ENCODE measurements at regions not wholly inside any gene's neighbourhood (a gene's known extent, or its start where the extent isn't known, plus 50 kb on each side); places are given as distances from the start of the nearest gene placed in this dataset.

GRCh38 chr12:88383405-88383804 is 196.9 kb downstream of the KITLG start:
- Histone ChIP-seq H2AFZ (ENCODE audit: low read length) (no peak overlapping the region), H3K4me2 (ENCODE audit: low read depth, low read length, poor library complexity, severe bottlenecking) (no peak overlapping the region), H3K36me3 (ENCODE audit: insufficient read depth, low read length) (no peaks in the 10 kb centered on the region), H3K4me1 (ENCODE audit: insufficient read depth, low read length, poor library complexity, severe bottlenecking) (no peaks in the 10 kb centered on the region), H3K9me3 (ENCODE audit: insufficient read depth, low read depth, low read length) (no peaks in the 10 kb centered on the region), H3K4me3 (ENCODE audit: low read length, poor library complexity, severe bottlenecking) (no peak overlapping the region), H3K27me3 (ENCODE audit: insufficient read depth, low read length, poor library complexity, severe bottlenecking) (no peaks in the 10 kb centered on the region), H4K20me1 (ENCODE audit: insufficient read depth, low read length, poor library complexity, severe bottlenecking) (no peaks in the 10 kb centered on the region), H3K79me2 (ENCODE audit: insufficient read depth, low read length) (no peaks in the 10 kb centered on the region), H3K9ac (ENCODE audit: low read depth, low read length, poor library complexity, severe bottlenecking) (no peak overlapping the region), H3K9me2 (replicated peaks; ENCODE audit: low read depth, low read length) (no peaks in the 10 kb centered on the region), H3F3A (ENCODE audit: low read depth) (no peaks in the 10 kb centered on the region)
- TF ChIP-seq EZH2phosphoT487 (IDR thresholded peaks at IDR 0.05; ENCODE audit: borderline replicate concordance): no peak
- TF ChIP-seq CTCF (conservative IDR thresholded peaks at IDR 0.05; ENCODE audit: low read length): no peak

- Histone ChIP-seq H3K79me2 (ENCODE audit: insufficient read depth, low read length) (no peaks in the 10 kb centered on the region), H3K9me3 (ENCODE audit: insufficient read depth, low read depth, low read length) (no peaks in the 10 kb centered on the region), H3K4me2 (ENCODE audit: low read depth, low read length, poor library complexity, severe bottlenecking) (no peak overlapping the region), H4K20me1 (ENCODE audit: insufficient read depth, low read length, poor library complexity, severe bottlenecking) (no peaks in the 10 kb centered on the region), H3F3A (ENCODE audit: low read depth) (no peaks in the 10 kb centered on the region), H3K9ac (ENCODE audit: low read depth, low read length, poor library complexity, severe bottlenecking) (no peak overlapping the region), H3K4me3 (ENCODE audit: low read length, poor library complexity, severe bottlenecking) (no peak overlapping the region), H2AFZ (ENCODE audit: low read length) (no peak overlapping the region), H3K4me1 (ENCODE audit: insufficient read depth, low read length, poor library complexity, severe bottlenecking) (peaks cover 4% of the 10 kb centered on the region), H3K27me3 (ENCODE audit: insufficient read depth, low read length, poor library complexity, severe bottlenecking) (no peaks in the 10 kb centered on the region), H3K36me3 (ENCODE audit: insufficient read depth, low read length) (no peaks in the 10 kb centered on the region), H3K9me2 (replicated peaks; ENCODE audit: low read depth, low read length) (no peaks in the 10 kb centered on the region)
- TF ChIP-seq CTCF (conservative IDR thresholded peaks at IDR 0.05; ENCODE audit: low read length): no peak
- no peak for TF ChIP-seq EZH2phosphoT487 (IDR thresholded peaks at IDR 0.05; ENCODE audit: borderline replicate concordance)
Measured at GRCh38 chr12:88388566-88389540, 191.4 kb downstream of the KITLG start.

GRCh38 chr12:88390811-88391210 is 189.5 kb downstream of the KITLG start:
- Histone ChIP-seq H3K9me3 (ENCODE audit: insufficient read depth, low read depth, low read length) (no peaks in the 10 kb centered on the region), H3K4me1 (ENCODE audit: insufficient read depth, low read length, poor library complexity, severe bottlenecking) (peaks cover 4% of the 10 kb centered on the region), H3K9ac (ENCODE audit: low read depth, low read length, poor library complexity, severe bottlenecking) (no peak overlapping the region), H3K9me2 (replicated peaks; ENCODE audit: low read depth, low read length) (no peaks in the 10 kb centered on the region), H3K4me3 (ENCODE audit: low read length, poor library complexity, severe bottlenecking) (no peak overlapping the region), H3K36me3 (ENCODE audit: insufficient read depth, low read length) (no peaks in the 10 kb centered on the region), H2AFZ (ENCODE audit: low read length) (no peak overlapping the region), H3K79me2 (ENCODE audit: insufficient read depth, low read length) (no peaks in the 10 kb centered on the region), H3K4me2 (ENCODE audit: low read depth, low read length, poor library complexity, severe bottlenecking) (no peak overlapping the region), H3K27me3 (ENCODE audit: insufficient read depth, low read length, poor library complexity, severe bottlenecking) (no peaks in the 10 kb centered on the region), H3F3A (ENCODE audit: low read depth) (no peaks in the 10 kb centered on the region), H4K20me1 (ENCODE audit: insufficient read depth, low read length, poor library complexity, severe bottlenecking) (no peaks in the 10 kb centered on the region)
- TF ChIP-seq CTCF (conservative IDR thresholded peaks at IDR 0.05; ENCODE audit: low read length): no peak
- TF ChIP-seq EZH2phosphoT487 (IDR thresholded peaks at IDR 0.05; ENCODE audit: borderline replicate concordance): no peak
